Activated CD4-positive, alpha-beta T cell treated with anti-CD3 and anti-CD28 coated beads, Interleukin-2, Interleukin-6, amounts not matched to agents 100 ng/mL and 50 ng/mL, durations not matched to agents 16 hours and 8 hours (primary cell): ENCODE measurements at regions not wholly inside any gene's neighbourhood (a gene's known extent, or its start where the extent isn't known, plus 50 kb on each side); places are given as distances from the start of the nearest gene placed in this dataset.
A peak's percentile ranks its signal among the peaks of the same experiment; 100 is the strongest.

Source experiments
- DNase-seq: peaks from one replicate; pipeline ENCODE4 v3.0.0-alpha.2; 2020

DNA sequence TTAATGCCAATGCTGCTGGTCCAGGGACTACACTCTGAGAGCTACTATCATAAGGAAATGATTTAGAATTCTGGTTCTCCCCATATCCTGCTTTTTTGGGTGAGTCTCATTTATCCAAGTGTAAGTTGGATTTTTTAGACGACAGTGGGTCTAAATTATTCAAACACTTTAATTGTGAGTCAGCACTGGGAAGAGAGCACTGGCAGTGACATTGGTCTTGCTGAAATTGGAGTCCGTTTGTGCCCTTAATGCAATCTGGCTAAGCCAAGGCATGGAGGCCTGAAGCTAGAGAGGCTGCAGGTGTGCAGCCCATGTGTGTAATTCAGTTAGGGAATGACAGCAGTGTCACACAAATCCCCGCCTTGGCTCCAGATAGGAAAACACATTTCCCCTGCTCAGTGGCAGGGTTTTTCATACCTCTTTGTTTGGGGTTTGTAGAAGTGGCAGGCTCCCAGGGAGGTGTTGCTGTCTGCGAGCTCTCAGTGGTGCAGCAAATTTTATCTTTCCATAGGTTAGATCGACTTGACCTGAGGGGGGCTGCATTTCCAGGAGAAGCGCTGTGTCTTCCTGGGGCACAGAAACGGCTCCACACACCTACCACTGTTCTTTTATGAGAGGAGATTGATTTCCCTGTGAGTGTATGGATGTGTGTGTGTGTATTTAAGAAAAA, 197.7 kb downstream of the CD47 start:
- DNase-seq = no peak

DNA sequence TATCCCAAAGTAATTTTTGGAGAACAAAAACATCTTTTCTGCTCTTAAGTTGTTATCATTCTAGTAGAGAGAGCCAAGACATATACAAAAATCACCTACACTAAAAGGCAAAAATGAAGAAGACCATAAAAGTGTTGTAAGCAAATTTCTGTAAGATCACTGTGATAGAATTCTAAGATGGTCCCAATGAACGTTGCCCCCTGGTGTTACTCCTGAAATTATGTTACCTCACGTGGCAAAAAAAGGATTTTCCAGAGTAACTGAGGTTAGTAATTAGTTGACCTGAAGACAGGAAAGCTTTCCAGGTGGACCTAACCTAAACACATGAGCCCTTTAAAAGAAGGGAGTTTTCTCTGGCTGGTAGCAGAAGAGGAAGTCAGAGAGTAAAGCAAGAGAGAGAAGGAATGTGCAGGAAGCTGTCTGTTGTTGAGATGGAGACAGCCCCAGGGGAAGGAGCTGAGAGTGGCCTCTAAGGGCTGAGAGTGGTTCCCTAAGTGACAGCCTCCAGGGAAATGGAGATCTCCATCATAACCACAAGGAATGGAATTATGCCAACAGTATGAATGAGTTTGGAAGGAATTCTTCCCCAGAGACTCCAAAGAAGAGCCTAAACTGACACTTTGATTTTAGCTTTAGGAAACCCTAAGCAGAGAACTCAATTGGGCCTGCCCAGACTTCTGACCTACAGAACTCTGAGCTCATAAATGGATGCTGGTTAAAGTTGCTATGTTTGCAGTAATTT, 205.9 kb downstream of the CD47 start:
- DNase-seq = no peak

DNA sequence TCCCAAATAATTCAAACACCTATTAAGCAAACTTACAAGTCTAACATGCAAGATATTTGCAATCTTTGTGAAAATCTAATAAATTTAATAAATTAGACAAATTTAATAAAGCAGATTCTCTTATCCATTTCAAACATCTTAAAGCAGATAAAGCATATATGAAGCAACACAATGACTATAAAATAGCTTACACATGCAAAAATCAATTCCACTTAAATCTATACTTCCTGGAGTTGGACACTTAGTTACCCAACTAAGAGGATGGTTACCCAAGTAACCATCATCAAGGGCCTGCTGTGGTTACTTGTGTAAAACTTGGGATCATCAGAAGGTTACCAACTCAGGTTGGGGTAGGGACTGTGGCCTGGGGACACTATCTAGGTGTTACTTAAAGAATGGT, 206.8 kb downstream of the CD47 start:
- DNase-seq = no peak

DNA sequence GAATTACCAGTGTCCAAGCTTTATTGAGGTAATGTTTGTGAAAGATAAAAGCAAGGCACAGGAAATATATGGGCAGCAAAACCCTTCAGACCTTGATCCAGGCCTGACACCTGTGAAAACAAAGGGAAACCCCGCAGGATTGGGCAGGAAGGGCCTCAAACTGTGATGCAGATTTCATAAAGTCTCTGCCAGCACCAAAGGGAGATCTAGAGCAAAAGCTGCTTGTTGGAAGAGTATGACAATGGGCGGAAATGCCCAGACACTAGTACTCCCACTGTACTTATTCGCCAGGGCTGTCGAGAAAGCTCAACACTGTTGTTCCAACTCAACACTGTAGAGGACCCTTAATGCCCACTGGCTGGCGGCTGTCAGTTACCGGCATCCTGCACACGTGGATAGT, 207.9 kb downstream of the CD47 start:
- DNase-seq = no peak

DNA sequence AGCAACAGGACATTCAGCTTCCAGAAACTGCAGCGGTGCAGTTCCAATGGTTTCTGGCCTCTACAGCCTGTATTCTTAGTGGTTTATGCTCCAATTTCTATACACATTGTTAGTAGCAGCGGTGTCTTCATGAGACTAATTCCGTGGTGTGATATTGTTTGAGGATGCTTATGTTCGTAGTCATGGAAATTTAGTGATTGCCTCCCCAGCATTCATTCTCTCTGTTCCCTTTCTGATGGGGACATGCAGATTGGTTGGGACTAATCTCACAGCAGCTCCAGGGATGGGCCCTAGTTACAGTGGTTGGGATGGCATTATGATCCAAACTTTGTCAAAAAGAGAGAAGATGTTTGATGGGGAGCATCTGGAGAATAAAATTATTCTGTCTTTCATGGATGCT, 208.6 kb downstream of the CD47 start:
- DNase-seq = no peak

DNA sequence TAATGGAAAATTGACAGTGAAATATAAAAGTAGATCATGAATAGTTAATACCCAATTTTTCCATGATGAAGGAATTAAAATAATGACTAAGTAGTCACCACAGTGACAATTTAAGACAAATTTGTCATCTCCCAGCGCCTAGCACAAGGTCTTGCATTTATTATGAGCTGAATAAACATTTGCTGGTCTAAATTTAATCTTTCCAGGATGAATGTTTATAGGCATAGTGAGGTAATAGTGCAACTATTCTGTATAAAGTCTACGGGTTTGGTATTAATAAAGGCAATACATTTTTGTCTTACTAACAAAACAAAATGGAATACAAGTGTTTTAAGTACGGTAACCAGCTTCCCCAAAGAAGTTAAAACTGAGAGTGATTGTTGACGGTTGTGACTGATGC, 209.3 kb downstream of the CD47 start:
- no peak for DNase-seq

DNA sequence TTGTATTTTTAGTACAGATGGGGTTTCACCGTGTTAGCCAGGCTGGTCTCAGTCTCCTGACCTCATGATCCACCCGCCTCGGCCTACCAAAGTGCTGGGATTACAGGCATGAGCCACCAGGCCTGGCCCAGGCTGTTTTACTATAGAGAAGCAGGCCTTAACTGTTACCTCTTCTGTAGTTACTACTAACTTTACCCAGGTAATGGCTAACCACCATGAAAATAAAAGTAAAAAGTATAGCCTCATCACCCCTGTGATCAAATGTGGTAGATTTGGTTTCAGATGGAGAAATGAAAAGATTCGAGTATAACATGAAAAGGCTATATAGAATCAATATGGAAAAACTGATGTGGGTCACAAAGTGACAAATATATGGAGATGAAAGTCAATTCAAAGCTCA, 210.1 kb downstream of the CD47 start:
- no peak for DNase-seq

DNA sequence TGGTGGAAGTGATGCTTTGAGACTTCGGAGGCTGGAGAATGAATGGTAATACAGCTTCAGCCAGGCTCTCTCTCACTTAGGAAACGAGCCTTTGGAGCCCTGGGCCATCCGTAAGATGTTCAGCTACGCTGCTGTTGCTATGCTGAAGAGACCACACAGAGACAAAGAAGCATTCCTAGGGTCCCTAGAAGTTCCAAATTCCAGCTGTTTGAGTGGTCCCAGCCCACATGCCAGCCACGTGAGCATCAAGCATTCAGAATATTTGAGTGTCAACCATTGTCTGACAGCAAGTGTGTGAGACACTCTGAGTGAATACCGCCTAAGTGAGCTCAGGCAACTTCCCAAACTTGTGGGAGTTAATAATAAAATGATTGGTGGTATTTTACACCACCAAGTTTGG, 212.9 kb downstream of the CD47 start:
- no peak for DNase-seq

DNA sequence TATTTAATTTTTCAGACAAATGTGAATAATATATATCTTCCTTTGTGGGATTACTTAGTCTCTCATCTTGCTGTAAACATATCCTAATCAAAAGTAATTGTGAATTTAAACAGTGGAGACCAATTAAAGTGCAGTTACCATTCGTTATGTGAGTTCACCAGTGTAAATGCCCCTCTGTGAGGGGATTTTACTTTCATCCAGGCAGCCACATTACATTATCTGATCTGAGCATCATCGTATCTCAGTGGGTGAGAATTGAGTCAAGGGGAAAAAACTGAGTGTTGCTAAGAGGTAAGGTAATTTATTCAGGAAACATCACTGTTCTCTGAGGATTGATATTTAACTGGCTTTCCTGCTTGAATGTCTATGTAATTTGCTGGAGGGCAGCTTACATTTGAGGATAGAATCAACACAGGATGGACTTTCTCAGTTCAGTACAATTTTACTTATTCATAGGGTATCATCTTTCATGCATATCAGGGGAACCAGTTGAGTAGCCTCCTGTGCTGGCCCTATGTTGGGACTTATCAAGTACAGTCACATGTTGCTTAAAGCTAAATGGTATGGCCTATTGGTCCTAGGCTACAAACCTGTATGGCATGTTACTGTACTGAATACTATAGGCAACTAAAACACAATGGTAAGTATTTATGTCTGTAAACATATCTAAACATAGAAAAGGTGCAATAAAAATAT, 219.7 kb downstream of the CD47 start:
- peak; percentile 57 for DNase-seq

DNA sequence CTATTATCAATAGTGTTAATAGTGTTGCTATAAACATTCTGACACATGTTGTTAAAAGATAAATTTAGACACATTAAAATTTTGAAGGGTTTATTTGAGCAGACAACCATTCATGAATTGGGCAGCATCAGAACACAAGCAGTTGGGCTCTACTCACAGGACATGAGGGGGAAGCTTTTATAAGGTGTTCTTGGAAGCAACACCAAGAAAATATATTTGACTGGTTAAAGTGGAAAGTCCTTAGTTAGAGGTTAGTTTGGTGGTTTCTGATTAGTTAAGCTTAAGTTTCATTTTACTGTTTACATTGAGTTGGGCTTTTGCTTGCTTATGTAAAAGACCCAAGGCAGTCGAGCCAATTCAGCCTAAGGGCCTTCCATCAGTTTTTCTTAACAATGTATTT, 220.7 kb downstream of the CD47 start:
- DNase-seq = peak; percentile 14

DNA sequence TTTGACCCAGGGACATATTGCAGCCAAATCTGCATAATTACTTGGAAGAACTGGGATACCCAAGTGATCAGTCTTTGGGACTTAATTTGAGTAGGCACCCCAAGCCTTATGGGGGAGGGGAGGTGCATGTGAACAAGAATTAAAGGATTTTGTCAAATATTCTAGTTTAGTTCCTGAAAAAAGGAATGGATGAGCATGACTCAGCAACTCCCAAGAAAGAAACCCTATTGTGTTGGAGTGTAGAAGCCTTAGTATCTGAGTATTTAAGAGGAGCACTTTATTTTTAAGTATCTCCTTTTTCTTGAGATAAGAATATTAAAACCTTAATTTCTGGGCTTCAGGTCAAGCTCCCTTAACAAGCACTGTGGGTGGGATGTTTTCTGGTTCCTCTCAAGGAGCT, 222.4 kb downstream of the CD47 start:
- DNase-seq = no peak

DNA sequence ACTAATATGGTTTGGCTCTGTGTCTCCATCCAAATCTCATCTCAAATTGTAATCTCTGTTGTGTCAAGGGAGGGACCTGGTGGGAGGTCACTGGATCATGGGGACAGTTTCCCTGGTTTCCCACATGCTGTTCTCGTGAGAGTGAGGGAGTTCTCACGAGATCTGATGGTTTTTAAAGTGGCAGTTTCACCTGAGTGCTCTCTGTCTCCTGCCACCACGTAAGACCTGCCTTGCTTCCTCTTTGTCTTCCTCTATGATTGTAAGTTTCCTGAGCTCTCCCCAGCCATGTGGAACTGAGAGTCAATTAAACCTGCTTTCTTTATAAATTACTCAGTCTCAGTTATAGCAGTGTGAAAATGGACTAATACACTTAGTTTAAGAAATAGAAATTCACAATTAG, 228.9 kb downstream of the CD47 start:
- no peak for DNase-seq

DNA sequence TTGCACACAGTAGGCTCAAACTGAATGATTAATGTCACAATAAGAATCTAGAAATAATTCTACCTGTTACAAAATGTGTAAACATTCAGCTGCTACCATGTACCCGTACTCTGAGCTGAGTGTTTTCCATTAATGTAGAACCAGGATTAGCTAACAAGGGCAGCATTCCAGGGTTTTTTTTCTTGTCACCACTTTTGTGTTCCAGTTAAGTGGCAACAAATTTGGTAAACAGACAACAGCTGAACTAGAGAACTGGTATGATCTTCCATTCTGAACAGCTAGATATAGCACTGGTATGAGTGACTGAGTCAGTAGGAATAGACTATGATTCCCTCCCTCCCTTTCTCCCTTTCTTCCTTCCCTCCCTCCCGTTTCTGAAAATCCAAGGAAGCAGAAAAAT, 229.4 kb downstream of the CD47 start:
- no peak for DNase-seq
